Ovary (tissue), 7 donors: ENCODE measurements at regions not wholly inside any gene's neighbourhood (a gene's known extent, or its start where the extent isn't known, plus 50 kb on each side); places are given as distances from the start of the nearest gene placed in this dataset.

ENCODE experiments used
- DNase-seq, 5 donors: peaks; one replicate each; pipeline ENCODE4 v3.0.0-alpha.2; 2019 to 2020
- H3K27ac ChIP-seq, 2 donors: fragments of 200-600 bp; one replicate each; pipeline versions ENCODE4 v1.5.1 to v1.8.0; 2019 to 2022
- H3K27me3 ChIP-seq: fragments of 200-600 bp; one replicate; pipeline ENCODE4 v1.8.0; 2022
- H3K36me3 ChIP-seq: fragments of 200-600 bp; sonication (generic); one replicate; pipeline ENCODE4 v1.5.1; 2019
- H3K4me1 ChIP-seq: one replicate; pipeline ENCODE4 v1.8.1; 2013; ENCODE audit warnings: mild to moderate bottlenecking, moderate library complexity; ENCODE audit not compliant: insufficient read depth
- H3K4me3 ChIP-seq: fragments of 200-600 bp; sonication (generic); one replicate; pipeline ENCODE4 v1.5.1; 2017
- H3K9me3 ChIP-seq, 2 donors: fragments of 200-600 bp in 1 of 2; sonication (generic) in 1 of 2; one replicate each; pipeline versions ENCODE4 v1.5.1 to v1.8.1; 2013 to 2019; ENCODE audit warnings: mild to moderate bottlenecking in 1 of 2, moderate library complexity in 1 of 2
- CTCF ChIP-seq, 3 donors: fragments of 450-650 bp in 2 of 3; fragments of 200-600 bp in 1 of 3; IDR thresholded peaks; one replicate each; pipeline versions ENCODE4 v1.5.1 to v1.8.0; 2016 to 2022; ENCODE audit warnings: antibody characterized with exemption in 3 of 3, mild to moderate bottlenecking in 1 of 3
- EP300 ChIP-seq: sonication (generic); formaldehyde crosslinking; IDR thresholded peaks from one replicate; pipeline ENCODE4 v1.6.1; 2017; ENCODE audit warnings: antibody characterized with exemption
- POLR2A ChIP-seq: fragments of 450-650 bp; IDR thresholded peaks from one replicate; pipeline ENCODE4 v1.6.1; 2017; ENCODE audit warnings: antibody characterized with exemption, mild to moderate bottlenecking, moderate library complexity
- WGBS, 3 donors: extraction: QIAGEN DNeasy Blood & Tissue Kit in 1 of 3; methylation state at CpG; one replicate each; pipeline versions ENCODE4 v1.1.5 to v1.1.7; 2013 to 2017; 5-methylcytosine and 5-hydroxymethylcytosine counted together
- intact Hi-C, 4 donors: fragments of 100-400 bp; cut with DNase I; formaldehyde crosslinking; loops; one replicate each; pipeline versions ENCODE4 v1.11.0 to v1.15.1; 2022 to 2023
- donor health status: DM: no; HTN: no; CAD: no; lungs with moderate emphysema.
- donor health status: DM: no; HTN: no; CAD: no.
- donor health status: Bipolar disorder and iron deficiency.
- donor health status: DM: no; HTN: no; CAD: no.
- donor health status: DM: yes; HTN: yes; CAD: no.

GRCh38 chr12:19659086-19659485, 219.8 kb downstream of the AEBP2 start:
- Histone ChIP-seq H3K27me3 (no peaks in the 10 kb centered on the region), H3K9me3 (no peaks in the 10 kb centered on the region), H3K4me1 (peaks cover 1% of the 10 kb centered on the region), H3K36me3 (no peaks in the 10 kb centered on the region), H3K27ac (no peak overlapping the region), H3K4me3 (no peak overlapping the region)
- WGBS, 3 donors, result 85 to 91% (median 90%) methylated on average over 2 of the region's 2 CpGs
- DNase-seq, result no peak
- TF ChIP-seq EP300 (no peak), POLR2A (no peak), CTCF (IDR thresholded peaks at IDR 0.05) (no peak)
- intact Hi-C loops, result no loop called here

- Histone ChIP-seq H3K27ac (no peak overlapping the region), H3K27me3 (no peaks in the 10 kb centered on the region), H3K36me3 (no peaks in the 10 kb centered on the region), H3K9me3 (no peaks in the 10 kb centered on the region), H3K4me1 (peaks cover 1% of the 10 kb centered on the region), H3K4me3 (no peak overlapping the region)
- no peak for DNase-seq
- 34 to 56% (median 40%) methylated on average over 2 of the region's 2 CpGs for WGBS, 3 donors
- intact Hi-C loops, result no loop called here
- TF ChIP-seq EP300, result no peak
- no peak for TF ChIP-seq POLR2A
- TF ChIP-seq CTCF (IDR thresholded peaks at IDR 0.05), result no peak
These were observed 220.2 kb downstream of the AEBP2 start for GRCh38 chr12:19659501-19659900.

- no peaks in the 10 kb centered on the region for H3K4me1 ChIP-seq
- no peak for DNase-seq
- TF ChIP-seq CTCF (IDR thresholded peaks at IDR 0.05) (no peak), EP300 (no peak), POLR2A (no peak)
- 24 to 36% (median 26%) methylated on average over 1 of the region's 1 CpG for WGBS, 3 donors
- H3K27me3 ChIP-seq, result no peaks in the 10 kb centered on the region
- intact Hi-C loops, result no loop called here
- no peaks in the 10 kb centered on the region for H3K9me3 ChIP-seq
- no peak overlapping the region for H3K27ac ChIP-seq
- no peaks in the 10 kb centered on the region for H3K36me3 ChIP-seq
- no peak overlapping the region for H3K4me3 ChIP-seq
These were observed 226.0 kb downstream of the AEBP2 start for GRCh38 chr12:19665121-19665900.

DNA sequence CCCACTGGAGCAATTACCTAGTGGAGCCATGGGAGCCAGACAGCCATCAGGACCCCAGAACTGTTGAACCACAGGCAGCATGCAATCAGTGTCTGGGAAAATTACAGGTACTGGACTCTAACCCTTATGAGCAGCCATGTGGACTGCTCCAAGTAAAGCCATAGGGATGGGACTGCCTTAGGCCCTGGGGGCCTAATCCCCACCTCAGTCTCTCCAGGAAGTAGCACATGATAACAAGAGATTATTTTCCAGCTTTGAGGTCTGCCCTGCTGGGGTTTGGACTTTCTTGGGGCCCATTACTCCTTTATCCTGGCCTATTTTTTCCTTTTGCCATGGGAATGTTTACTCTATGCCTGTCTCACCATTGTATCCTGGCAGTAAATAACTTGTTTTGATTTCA, 226.8 kb downstream of the AEBP2 start:
- intact Hi-C loops, result no loop called here
- H3K27ac ChIP-seq, result no peak overlapping the region
- H3K4me1 ChIP-seq, result no peaks in the 10 kb centered on the region
- no peaks in the 10 kb centered on the region for H3K36me3 ChIP-seq
- DNase-seq, result no peak
- no peak overlapping the region for H3K4me3 ChIP-seq
- H3K9me3 ChIP-seq, result no peaks in the 10 kb centered on the region
- TF ChIP-seq CTCF (IDR thresholded peaks at IDR 0.05) (no peak), EP300 (no peak), POLR2A (no peak)
- no peaks in the 10 kb centered on the region for H3K27me3 ChIP-seq
